Brain pericyte (primary cell): ENCODE measurements at regions not wholly inside any gene's neighbourhood (a gene's known extent, or its start where the extent isn't known, plus 50 kb on each side); places are given as distances from the start of the nearest gene placed in this dataset.
A peak's percentile ranks its signal among the peaks of the same experiment; 100 is the strongest.

ENCODE experiments used
- DNase-seq: peaks from one replicate; pipeline ENCODE4 v3.0.0-alpha.2; 2012; ENCODE audit warnings: low read depth, low spot score

DNA sequence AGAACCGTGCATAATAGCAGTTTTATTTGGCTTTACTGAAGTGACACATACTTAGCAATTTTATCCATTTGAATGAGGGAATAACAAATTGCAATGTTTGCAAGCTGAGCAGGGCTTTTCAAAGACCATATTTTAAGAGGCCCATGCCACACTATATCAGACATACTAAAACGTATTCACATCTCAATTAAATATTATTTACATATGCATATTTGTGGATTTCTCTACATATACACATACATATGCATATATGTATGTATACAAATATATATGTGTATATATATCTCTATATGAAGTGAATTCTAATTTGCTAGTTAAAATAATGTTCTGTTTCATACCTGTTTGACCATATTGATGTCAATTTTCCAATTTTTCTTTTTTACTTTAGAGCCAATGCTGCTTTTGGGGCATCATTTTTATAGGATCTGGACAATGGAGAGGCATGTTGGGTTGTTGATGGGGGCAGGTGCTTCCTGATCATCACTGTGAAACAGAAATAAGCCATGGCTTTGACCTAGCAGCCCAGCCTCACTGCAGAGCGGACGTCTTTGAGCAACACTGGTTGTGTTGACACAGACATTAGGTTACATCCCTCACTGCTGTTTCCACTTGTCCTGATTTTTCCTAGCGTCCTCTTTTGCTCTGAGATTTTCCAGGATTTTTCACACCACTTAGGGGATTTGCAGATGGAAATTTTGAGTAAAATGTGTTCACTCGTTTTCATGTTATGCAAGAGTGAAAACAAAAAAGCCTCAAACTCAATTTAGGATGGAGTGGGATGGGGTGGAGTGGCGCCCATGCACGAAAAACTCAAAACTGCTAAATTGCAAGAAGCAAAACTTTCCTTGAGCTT lies 56.9 kb downstream of the RDH14 start:
- no peak for DNase-seq

DNA sequence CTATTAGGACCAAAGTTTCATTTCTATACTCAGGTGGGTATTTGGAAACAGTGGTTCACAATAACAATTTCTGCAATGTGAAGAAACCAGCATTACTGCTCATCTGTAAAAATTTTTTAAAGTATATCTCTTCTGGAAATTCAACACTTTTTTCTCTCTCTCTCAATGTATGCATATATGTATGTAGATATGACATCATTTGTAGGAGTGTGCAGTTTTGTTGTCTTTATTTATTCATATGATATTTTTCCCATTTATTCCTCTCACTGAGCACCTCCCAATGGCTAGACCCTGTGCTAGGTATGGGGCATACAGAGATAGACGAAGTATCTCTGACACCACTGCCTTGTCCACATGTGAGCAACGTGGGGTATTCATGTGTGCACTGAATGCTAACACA lies 58.3 kb downstream of the RDH14 start:
- DNase-seq = no peak

DNA sequence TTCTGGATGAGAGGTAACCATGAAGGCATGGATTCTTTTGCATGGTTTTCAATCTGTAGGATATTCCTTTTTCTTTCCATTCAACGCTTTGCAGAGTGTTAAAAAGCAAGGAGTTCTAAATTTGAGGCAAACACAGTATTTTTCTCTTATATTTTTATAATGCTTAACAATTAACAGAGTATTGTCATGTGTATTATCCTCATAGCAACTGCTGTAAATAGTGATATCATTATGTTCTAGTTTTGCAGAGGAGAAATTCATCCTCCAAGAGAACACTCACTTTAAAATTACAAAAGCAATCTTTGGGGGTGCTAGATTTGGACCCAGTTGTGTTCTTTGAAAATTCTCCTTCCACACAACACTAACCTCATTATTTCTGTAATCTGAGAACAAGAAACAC lies 58.7 kb downstream of the RDH14 start:
- DNase-seq = no peak

DNA sequence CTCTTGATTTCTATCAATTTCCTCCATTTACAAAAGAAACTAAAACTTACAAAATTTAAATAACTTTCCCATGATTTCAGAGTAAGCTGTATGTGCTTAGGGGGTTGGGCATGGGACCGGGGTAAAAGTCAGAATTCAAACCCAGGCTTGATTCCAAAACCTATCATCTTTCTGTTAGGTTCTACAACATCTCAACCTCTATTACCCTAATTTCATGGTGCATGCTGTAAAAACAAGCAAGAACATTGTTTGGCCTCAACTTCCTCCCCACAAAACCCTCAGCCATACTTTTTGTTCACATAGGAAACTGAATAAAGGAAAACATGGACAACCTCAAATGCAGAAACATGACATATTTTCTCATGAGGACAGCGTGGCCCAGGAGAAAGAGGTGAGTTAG lies 59.3 kb downstream of the RDH14 start:
- no peak for DNase-seq

DNA sequence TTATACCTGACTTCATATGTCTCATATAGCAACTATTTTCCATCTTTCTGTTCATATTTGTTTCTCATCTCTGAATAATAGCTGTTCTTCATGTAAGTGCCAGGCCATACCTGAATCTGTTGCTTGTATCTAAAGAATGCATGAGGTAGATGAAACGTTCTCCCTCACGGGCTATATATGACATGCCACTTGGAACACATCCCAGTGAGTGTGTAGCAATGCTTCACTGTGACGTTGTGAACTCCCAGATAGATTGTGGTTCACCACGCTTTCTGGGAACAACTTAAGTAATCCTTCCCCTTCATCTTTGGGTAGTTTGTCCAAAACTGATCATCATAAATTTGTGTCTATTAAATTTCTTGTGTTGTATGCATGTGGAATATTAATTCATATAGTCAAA lies 60.1 kb downstream of the RDH14 start:
- DNase-seq = no peak

DNA sequence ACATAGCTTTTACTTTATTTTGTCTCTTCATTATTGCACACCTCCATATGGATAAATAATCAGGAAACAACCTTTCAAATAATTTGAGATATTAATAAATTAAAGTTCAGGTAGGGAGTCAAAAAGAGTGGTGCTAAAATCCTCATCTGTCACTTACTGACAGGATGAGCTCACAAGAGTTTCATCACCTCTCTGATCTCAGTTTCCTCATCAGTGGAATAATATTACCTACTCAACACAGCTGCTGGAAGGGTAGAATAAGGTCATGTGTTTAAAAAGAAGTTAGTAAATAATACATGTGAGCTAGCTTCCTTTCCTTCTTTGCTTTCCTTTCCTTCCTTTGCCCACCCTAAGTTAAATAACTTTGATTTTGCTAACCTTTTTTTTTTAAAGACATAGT lies 61.9 kb downstream of the RDH14 start:
- no peak for DNase-seq

DNA sequence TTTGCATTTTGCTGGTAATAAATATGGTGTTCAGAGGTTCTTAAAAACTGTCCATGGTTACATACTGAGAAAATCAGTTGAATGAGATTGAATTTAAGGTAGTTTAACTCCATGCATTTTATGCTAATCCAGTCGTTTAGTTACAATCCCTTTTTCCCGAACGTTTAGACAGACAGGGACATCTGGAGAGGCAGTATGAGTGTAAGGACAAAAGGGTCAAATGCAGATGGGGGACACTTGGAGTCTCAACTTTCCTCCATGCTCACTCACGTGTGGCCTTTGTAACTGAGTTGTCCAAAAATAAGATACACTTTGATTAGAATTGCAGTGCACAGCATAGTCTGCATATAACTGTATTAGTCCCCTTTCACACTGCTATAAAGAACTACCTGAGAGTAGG lies 63.9 kb downstream of the RDH14 start:
- DNase-seq = no peak

DNA sequence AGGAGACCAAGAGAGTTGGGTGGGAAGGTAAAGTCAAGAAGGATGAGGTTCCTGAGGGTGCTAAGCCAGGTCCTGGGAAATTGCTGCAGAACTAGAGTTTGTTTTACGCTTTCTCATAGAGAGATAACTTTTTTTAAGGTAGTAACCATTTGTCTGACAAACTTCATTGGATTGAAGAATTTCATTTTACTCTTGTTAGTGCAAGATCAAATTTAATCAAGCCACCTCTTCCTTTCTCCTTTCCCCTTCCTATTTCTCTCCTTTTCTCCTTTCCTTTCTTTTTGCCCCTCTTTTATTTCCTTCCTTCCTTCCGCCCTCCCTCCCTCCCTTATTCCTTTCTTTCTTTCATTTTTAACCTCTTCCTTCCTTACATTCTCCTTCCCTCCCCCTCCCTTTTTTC lies 65.4 kb downstream of the RDH14 start:
- DNase-seq = no peak

DNA sequence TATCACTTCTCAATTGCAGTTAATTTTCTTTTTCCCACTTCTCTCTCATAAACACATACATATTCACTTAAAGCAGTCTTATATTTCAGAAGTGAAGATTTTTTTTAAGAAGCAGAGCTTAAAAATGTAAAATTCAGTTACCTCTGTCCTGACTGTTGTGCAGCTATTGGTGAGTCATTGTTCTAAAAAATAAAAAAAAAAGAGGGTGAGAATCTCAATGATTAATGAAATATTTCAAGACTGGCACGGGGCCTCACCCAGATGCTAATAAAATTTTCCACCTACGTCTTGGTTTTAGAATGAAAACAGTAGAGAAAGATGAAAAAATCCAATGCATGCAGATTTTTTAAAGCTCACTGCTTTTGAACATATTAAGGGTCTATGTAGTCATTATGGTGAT lies 67.7 kb downstream of the RDH14 start:
- no peak for DNase-seq

DNA sequence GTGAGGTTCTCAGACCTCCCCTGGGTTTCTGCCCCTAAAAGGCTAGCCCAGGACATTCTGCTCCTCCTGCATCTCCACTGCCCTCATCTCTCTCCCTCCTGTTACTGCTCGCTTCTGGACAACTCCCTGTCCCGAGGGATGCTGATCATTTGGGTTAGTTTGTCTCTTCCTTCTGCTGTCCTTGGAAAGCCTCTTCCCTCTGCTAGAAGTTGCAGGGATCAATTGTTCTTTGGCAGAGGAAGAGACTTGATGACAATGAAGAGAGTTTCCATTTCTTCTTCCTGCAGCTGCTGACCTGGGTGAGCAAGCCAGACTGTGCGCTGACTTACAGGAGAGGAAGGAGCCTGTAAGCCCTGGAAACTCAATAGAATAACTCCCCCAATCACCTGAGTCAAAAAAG lies 68.9 kb downstream of the RDH14 start:
- DNase-seq = no peak

DNA sequence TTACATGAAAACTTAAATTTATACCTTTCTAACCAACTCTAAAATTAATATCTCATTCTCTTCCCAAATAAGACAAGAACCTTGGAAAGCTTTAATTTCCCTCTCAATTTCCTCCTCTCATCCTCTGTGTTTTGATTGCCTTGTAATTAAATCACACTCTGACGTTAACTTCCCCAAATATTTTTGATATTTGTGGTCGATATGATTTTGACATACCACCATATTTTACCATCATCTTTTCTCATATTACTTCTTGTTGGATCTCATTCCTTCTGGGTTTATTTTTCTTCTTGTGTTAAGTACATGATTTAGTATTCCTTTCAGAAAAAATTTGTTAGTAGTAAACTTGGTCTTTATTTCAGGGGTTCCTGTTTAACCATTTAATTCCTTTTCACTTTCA lies 69.6 kb downstream of the RDH14 start:
- DNase-seq = no peak

DNA sequence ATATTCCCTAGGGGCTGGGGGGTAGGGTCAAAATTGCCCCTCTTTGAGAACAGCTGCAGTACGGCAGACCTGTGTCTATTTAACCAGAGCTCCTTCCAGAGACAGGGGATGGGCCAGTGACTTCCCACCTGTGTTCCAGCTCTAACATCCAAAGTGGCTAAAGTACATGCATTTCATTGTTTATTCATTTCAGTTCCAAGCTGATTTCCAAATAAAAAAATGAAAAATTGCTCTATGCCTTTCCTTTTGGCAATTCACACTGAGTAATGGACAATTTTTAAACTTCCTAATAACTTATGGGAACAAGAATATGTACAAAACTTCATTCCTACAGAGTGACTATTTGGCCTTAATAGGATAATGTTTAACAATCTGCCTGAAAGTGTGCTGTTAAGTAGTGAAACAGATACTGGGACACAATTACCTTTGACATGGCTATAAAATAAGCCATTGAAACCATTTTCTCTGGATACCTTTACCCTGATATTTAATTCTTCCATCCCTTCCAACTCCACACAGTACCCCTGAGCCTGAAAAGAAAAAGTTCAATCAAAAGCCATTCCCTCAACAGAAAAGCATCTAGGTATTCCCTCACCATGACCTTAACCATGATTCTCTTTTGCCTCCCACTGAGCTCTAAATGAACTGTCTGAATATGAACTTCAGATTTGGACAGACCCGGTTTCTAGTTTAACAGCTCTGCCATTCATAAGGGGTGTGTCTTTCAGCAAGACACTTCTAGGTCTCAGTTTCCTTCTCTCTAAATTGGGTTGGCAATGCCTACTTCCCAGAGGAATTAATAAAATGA lies 73.1 kb downstream of the RDH14 start:
- DNase-seq = no peak

DNA sequence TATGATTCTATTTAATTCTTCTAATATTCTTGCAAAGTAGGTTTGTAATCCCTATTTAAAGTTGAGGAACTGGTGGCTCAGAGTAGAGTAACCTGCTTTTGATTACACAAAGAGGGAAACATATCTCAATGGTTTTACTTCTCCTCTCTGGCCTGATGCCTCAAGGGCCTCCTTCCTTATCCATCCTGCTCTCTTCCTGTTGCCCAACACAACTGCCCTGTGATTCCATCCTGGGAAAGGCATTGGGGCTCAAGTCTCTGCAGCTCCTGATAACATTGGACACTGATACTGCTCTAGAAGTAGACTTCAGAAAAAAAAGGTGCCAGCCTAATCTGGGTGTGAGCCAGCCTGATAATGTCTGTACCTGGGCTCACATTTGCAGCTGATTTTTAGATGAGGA lies 75.8 kb downstream of the RDH14 start:
- DNase-seq = no peak

DNA sequence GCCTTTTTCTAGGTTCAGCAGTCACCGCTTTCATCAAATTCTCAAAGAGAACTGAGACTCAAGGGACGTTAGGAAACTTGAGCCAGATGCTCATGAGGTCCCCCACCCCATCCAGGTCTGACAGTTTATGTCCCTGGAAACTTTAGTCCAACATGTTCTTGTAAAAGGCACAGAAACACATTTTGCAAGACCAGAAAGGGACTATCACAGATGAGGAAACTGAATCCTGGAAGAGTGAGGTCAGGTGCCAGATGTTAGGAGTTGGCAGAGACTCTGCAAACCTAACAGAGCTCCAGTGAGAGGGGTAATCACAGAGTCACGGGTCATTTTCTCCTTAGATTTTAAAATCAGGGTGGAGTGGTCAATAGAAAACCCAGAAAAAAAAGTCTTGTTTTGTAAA lies 76.6 kb downstream of the RDH14 start:
- DNase-seq = no peak

DNA sequence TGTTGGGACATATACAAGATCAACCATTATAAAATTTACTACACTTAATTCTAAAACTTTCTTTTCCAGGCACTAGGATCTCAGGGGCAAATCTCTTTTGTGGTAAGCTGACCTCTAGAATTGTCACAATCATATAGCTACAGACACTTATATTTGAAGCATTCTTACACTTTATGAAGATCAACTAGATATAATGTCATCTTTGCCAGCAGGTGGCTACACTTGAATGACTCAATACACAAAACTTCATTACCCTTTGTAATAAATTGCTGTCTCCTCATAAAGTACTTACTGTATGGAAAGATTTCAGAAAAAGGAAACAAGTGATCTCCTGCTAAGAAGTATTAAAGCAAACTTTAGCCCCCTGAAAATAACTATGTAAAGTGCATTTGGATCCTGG lies 77.8 kb downstream of the RDH14 start:
- DNase-seq = no peak

DNA sequence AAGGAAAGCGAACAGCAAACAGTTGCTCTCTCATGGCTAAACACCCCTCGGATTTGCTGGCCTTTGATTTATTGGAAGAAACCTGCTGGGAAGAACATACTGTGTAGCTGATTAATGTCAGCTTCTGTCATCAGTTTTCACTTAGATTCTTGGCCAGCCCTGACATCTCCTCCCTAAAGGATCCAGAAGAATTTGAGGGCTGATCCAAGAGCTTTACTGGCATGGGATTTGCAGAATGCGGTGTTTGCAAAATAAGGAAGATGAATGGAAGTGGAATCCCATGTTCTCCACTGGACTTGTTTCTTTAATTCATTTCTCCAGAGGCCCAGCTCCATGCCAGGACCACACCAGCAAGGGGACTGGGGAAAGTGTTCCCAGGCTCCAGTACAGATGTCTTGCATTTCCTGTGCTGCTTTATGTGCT lies 80.5 kb downstream of the RDH14 start:
- no peak for DNase-seq

DNA sequence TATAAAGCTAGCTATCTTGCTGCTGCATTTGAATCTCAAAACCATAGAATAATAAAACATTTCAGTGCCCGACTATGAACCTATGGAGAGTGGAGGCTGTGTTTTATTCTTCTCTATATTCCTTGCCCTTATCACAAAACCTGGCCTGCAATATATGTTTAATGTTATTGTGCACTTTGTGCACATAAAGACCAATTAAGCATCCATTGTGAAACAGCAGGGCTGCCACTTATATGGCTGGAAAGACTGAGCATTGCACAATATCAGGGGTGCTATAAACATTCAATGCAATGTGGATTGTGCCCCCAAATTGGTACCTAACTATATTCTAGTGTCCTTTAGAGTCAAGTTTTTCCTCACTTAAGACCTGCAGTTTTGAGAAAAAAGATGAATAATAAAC lies 83.2 kb downstream of the RDH14 start:
- DNase-seq = no peak

DNA sequence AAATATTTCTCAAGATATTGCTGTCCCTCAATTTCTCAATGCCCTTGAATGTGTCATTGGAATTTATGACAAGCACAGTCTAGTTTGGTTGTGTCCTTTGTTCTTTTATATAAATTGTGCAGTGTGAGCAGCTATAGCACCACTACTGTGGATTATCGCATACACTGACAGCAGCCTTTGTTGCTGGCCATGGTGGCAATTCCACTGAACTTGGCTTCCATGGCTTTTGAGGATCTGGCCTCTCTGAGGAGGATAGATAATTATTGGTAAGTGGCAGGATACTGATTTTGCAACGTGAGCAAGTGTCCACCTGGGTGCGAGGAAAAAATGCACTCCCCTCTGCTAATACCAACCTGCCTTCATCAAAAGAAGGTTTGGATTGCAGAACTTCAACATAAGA lies 84.0 kb downstream of the RDH14 start:
- no peak for DNase-seq

DNA sequence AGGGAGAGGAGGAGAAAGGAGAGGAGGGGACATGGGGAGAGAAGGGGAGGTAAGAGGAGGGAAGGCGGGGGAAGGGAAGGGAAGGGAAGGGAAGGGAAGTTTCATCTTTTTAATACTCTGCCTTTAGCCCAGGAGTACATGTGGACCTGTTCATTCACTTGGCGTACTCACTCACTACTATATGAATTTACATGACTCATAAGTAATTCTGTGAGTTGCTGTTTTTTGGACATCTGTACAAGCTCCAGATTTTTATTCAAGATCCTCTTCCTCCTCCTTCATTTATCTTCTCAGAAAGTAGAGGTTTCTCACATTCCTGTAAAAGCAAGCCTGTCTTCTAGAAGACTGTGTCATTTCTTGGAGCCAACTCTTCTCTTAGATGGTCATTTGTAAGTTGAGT lies 84.6 kb downstream of the RDH14 start:
- no peak for DNase-seq

DNA sequence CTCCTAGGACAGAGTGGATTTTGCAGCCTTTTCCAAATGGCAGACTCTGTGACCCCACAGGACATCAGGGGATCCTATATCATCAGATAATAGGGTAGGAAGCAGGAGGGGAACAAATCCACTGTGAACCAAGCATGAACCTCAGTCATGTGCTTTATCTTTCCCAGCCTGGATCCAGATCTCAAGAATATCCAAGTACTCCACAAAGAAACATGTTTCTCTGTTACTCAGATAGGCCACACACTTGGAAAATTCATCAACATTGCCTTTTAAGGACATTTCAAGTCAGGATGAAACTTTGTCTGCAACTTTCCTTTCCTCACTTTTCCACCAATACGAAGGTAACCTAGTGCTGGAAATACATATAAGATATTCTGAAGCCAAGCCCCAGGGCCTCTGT lies 85.8 kb downstream of the RDH14 start:
- no peak for DNase-seq

DNA sequence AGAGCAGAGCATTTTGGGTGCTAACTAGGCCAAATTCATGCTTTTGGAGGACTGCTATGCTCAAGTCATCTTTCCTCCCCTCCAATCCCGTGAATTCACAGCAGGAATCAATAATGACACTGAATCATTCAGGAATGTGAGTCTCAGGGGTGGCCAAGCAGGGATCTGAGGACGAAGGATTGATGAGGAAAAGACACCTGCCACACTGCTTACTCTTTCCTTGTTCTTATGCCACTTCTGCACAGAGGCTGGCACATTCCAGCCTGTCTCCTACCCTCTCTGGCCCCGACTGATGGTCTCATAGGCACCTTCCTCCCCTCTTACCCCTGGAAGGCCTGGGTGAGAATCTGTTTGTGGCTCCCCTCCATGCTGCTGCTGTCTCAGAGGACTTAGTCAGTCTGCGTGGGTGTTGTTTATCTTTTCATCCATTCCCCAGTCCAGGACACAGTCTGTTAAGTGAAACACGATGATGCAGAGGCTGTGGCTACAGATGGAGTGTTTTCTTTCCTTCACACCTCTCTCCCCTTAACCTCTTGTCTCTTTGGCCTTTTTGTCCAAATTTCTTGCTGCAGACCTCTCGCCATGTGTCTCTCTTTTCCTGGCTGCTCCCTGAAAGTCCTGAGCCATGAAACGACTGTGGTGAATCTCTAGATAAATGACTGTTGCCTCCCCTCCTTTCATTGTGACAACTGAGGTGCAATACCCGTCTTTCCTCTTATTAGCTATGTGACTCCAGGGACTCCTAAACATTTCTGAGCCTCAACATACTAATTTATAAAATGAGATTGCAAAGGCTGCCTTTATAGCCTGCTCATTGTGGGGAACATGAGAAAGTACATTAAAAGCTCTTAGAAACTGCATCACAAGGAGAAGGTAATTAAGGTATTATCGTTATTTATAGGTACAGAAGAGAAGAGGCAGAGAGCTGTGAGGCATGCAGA lies 86.9 kb downstream of the RDH14 start:
- DNase-seq = peak; percentile 6

DNA sequence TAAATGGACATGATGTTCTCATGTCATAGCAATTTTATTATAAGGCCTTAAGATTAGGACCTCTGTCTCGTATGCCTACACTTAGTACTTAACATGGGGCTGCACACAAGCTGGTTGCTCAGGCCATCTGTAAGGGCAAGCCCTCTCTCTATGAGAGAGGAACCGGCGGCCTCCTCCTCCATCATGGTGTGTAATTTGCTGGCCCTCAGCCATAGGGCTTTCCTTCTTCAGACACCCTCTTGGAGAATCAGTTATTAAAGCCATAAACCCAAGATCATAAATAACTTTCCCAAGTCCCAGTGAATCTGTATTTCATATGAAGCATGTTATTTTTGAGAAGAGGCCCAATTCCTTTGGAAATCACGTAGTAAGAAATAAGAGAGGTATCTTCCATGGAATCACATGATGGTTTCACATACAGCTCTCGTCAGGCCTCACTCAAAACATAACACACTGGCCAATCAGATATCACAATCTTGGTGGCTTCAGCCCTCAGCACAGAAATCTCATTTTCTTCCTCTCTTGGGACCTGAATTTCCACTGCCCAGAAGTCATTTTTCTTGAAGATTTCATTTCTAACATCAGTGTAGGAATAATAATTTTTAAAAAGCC lies 92.6 kb downstream of the RDH14 start:
- DNase-seq = no peak
